DOHH2 (cell line): ENCODE measurements at regions not wholly inside any gene's neighbourhood (a gene's known extent, or its start where the extent isn't known, plus 50 kb on each side); places are given as distances from the start of the nearest gene placed in this dataset.

Experiments
- EZH2phosphoT487 ChIP-seq: fragments of 200-600 bp; sonication (generic); IDR thresholded peaks from 2 replicates; pipeline ENCODE4 v1.6.1; 2017; ENCODE audit warnings: borderline replicate concordance, mild to moderate bottlenecking, antibody characterized with exemption, low read length, moderate library complexity, mixed read lengths
- TF ChIP-seq, protein P1 (sequence below): fragments of 200-600 bp; sonication (generic); IDR thresholded peaks from one replicate; pipeline ENCODE4 v1.5.1; 2014; ENCODE audit warnings: antibody characterized with exemption, mild to moderate bottlenecking, low read depth, low read length; ENCODE audit not compliant: poor library complexity, severe bottlenecking

DNA sequence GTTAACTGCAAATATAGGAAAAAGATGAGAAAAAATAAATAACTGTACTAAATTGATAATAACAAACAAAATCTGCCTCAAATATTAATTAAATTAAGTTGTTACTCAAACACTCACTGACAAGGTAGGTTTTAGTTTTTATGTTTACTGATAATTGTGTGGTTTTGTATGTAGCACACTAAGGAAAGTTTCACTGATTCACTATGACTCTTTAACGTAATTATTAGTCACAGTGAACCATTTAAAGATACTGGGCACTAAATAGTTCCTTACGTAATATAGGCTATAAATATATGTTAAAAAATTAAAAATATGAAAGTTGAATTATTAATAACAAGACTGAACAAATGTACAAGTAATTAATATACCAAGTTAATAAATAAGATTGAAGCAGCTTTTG lies 2330.0 kb upstream of the RAG2 start:
- TF ChIP-seq, protein P1, sequence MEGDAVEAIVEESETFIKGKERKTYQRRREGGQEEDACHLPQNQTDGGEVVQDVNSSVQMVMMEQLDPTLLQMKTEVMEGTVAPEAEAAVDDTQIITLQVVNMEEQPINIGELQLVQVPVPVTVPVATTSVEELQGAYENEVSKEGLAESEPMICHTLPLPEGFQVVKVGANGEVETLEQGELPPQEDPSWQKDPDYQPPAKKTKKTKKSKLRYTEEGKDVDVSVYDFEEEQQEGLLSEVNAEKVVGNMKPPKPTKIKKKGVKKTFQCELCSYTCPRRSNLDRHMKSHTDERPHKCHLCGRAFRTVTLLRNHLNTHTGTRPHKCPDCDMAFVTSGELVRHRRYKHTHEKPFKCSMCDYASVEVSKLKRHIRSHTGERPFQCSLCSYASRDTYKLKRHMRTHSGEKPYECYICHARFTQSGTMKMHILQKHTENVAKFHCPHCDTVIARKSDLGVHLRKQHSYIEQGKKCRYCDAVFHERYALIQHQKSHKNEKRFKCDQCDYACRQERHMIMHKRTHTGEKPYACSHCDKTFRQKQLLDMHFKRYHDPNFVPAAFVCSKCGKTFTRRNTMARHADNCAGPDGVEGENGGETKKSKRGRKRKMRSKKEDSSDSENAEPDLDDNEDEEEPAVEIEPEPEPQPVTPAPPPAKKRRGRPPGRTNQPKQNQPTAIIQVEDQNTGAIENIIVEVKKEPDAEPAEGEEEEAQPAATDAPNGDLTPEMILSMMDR = no peak
- no peak for TF ChIP-seq EZH2phosphoT487
